ENCODE measurements at regions not wholly inside any gene's neighbourhood (a gene's known extent, or its start where the extent isn't known, plus 50 kb on each side); places are given as distances from the start of the nearest gene placed in this dataset.

DNA sequence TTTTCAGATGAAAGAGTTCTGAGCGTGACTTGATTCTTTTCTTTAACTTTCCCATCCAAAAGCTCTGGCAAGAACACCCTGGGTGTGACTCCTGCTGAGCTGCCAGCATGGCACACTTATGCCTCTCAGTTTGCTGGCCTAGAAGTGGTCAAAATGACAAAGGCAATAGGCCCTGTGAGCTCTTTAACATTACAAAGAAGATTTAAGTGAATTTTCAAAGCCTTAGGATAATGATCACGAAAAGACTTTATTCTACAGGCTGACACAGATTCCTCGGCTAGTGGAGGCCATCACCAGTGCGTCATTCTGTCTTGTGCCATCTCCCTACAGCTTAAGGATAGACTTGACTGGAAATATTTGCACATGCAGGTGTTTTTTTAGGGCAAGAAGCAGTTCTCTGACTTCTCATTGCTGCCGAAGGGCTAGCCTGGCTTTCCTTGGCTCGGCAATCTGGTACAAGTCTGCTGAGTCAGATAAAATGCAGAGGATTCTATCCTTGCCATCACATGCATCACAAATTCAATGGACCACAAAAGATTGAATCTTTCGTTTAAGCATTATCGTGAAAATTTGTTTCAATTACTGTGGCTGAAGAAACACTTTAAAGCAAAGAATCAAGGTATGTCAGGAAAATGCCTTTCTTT, 311.5 kb downstream of the COX7C start:
- Histone ChIP-seq H2AFZ (ENCODE audit: control insufficient read depth, low read length) (no peak overlapping the region), H3K9me3 (ENCODE audit: control insufficient read depth, low read depth, low read length) (no peaks in the 10 kb centered on the region), H3K9me1 (ENCODE audit: control insufficient read depth, extremely low read depth, insufficient read depth, low read length) (no peaks in the 10 kb centered on the region), H3K4me1 (ENCODE audit: control insufficient read depth, extremely low read depth, insufficient read depth, low read length) (no peaks in the 10 kb centered on the region), H3K4me2 (ENCODE audit: control insufficient read depth, extremely low read depth, insufficient read depth, low read depth, low read length) (no peak overlapping the region), H3K9ac (ENCODE audit: control insufficient read depth, extremely low read depth, insufficient read depth, low read length) (no peak overlapping the region), H3K27me3 (ENCODE audit: control insufficient read depth, extremely low read depth, insufficient read depth, low read length) (no peaks in the 10 kb centered on the region), H3K4me3 (ENCODE audit: control insufficient read depth in 2 of 3, extremely low read depth in 1 of 3, insufficient read depth in 2 of 3, low read depth in 1 of 3, low read length in 3 of 3) (no peak overlapping the region), H4K20me1 (ENCODE audit: control insufficient read depth, extremely low read depth, insufficient read depth, low read length) (no peaks in the 10 kb centered on the region), H3K27ac (ENCODE audit: control insufficient read depth, insufficient read depth, low read length) (no peak overlapping the region), H3K36me3 (ENCODE audit: control insufficient read depth in 2 of 2, extremely low read depth in 1 of 2, insufficient read depth in 2 of 2, low read length in 2 of 2) (no peaks in the 10 kb centered on the region), H3K79me2 (ENCODE audit: control insufficient read depth, insufficient read depth, low read length) (no peaks in the 10 kb centered on the region)
- no peak for DNase-seq (ENCODE audit: low read depth, low spot score)
- FAIRE-seq, result no peak
- TF ChIP-seq, protein P1, sequence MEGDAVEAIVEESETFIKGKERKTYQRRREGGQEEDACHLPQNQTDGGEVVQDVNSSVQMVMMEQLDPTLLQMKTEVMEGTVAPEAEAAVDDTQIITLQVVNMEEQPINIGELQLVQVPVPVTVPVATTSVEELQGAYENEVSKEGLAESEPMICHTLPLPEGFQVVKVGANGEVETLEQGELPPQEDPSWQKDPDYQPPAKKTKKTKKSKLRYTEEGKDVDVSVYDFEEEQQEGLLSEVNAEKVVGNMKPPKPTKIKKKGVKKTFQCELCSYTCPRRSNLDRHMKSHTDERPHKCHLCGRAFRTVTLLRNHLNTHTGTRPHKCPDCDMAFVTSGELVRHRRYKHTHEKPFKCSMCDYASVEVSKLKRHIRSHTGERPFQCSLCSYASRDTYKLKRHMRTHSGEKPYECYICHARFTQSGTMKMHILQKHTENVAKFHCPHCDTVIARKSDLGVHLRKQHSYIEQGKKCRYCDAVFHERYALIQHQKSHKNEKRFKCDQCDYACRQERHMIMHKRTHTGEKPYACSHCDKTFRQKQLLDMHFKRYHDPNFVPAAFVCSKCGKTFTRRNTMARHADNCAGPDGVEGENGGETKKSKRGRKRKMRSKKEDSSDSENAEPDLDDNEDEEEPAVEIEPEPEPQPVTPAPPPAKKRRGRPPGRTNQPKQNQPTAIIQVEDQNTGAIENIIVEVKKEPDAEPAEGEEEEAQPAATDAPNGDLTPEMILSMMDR (optimal IDR thresholded peaks at IDR 0.05 in 1 of 3, IDR thresholded peaks at IDR 0.05 in 1 of 3, conservative IDR thresholded peaks at IDR 0.05 in 1 of 3; ENCODE audit: extremely low read depth in 1 of 3, insufficient read depth in 2 of 3, low read length in 3 of 3), result no peak
- no peak for TF ChIP-seq EZH2 (IDR thresholded peaks at IDR 0.05; ENCODE audit: low read length)
- dilution Hi-C loops (cut with MboI; ENCODE audit: extremely low pct_ligation_motif_present, low sequenced_read_pairs), result no loop called here

DNA sequence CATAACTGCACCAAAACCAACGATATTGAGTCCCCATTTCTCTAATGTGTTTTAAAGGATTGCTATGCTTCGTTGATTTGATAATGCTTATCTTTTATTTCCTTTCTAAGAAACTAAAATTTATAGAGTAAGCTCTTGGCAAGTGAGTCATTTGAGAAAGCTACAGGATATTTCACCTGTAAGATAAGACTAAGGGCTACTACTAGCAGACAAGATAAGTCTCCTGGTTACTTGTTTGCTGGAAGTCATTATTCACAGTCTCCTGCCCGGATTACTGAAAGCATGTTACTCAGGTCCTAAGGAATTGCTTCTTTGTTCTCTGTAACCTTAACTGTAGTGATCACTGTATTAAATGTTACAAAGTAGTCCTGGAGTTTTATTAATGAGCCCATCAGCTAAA, 315.9 kb upstream of the RASA1 start:
- H3K36me3 ChIP-seq (ENCODE audit: control insufficient read depth in 2 of 2, extremely low read depth in 1 of 2, insufficient read depth in 2 of 2, low read length in 2 of 2), result no peaks in the 10 kb centered on the region
- DNase-seq (ENCODE audit: low read depth, low spot score) (no peak), FAIRE-seq (no peak)
- no peak overlapping the region for H3K4me3 ChIP-seq (ENCODE audit: control insufficient read depth in 2 of 3, extremely low read depth in 1 of 3, insufficient read depth in 2 of 3, low read depth in 1 of 3, low read length in 3 of 3)
- no peaks in the 10 kb centered on the region for H3K4me1 ChIP-seq (ENCODE audit: control insufficient read depth, extremely low read depth, insufficient read depth, low read length)
- no peaks in the 10 kb centered on the region for H3K27me3 ChIP-seq (ENCODE audit: control insufficient read depth, extremely low read depth, insufficient read depth, low read length)
- no peak for TF ChIP-seq EZH2 (IDR thresholded peaks at IDR 0.05; ENCODE audit: low read length)
- H4K20me1 ChIP-seq (ENCODE audit: control insufficient read depth, extremely low read depth, insufficient read depth, low read length), result no peaks in the 10 kb centered on the region
- no peak overlapping the region for H3K9ac ChIP-seq (ENCODE audit: control insufficient read depth, extremely low read depth, insufficient read depth, low read length)
- no peak overlapping the region for H3K27ac ChIP-seq (ENCODE audit: control insufficient read depth, insufficient read depth, low read length)
- no peak overlapping the region for H2AFZ ChIP-seq (ENCODE audit: control insufficient read depth, low read length)
- dilution Hi-C loops (cut with MboI; ENCODE audit: extremely low pct_ligation_motif_present, low sequenced_read_pairs), result no loop called here
- no peaks in the 10 kb centered on the region for H3K9me1 ChIP-seq (ENCODE audit: control insufficient read depth, extremely low read depth, insufficient read depth, low read length)
- H3K9me3 ChIP-seq (ENCODE audit: control insufficient read depth, low read depth, low read length), result no peaks in the 10 kb centered on the region
- H3K4me2 ChIP-seq (ENCODE audit: control insufficient read depth, extremely low read depth, insufficient read depth, low read depth, low read length), result no peak overlapping the region
- H3K79me2 ChIP-seq (ENCODE audit: control insufficient read depth, insufficient read depth, low read length), result no peaks in the 10 kb centered on the region

DNA sequence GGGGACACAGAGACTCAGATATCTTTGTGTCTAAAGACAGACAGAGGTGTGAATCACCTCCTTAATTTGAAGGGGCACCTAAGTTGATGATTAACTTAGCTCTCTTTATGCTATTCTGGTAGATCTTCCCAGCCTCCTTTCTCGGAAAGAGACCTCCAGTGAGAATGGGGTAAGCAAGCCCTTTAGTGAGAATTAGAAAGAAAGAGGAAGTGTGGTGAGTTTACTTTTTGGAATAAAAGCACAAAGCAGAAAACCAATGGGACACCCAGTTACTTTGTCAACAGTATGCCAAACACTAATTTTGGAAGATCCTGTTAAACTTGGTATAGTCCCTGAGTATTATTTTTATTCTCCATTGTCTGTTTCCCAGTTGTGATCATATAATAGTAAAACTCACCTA, 302.8 kb upstream of the RASA1 start:
- H2AFZ ChIP-seq (ENCODE audit: control insufficient read depth, low read length), result no peak overlapping the region
- no peaks in the 10 kb centered on the region for H3K79me2 ChIP-seq (ENCODE audit: control insufficient read depth, insufficient read depth, low read length)
- H3K27ac ChIP-seq (ENCODE audit: control insufficient read depth, insufficient read depth, low read length), result no peak overlapping the region
- FAIRE-seq, result no peak
- no peaks in the 10 kb centered on the region for H3K9me3 ChIP-seq (ENCODE audit: control insufficient read depth, low read depth, low read length)
- H3K4me1 ChIP-seq (ENCODE audit: control insufficient read depth, extremely low read depth, insufficient read depth, low read length), result peaks cover 2% of the 10 kb centered on the region
- H4K20me1 ChIP-seq (ENCODE audit: control insufficient read depth, extremely low read depth, insufficient read depth, low read length), result no peaks in the 10 kb centered on the region
- no peak overlapping the region for H3K9ac ChIP-seq (ENCODE audit: control insufficient read depth, extremely low read depth, insufficient read depth, low read length)
- dilution Hi-C loops (cut with MboI; ENCODE audit: extremely low pct_ligation_motif_present, low sequenced_read_pairs), result no loop called here
- no peaks in the 10 kb centered on the region for H3K27me3 ChIP-seq (ENCODE audit: control insufficient read depth, extremely low read depth, insufficient read depth, low read length)
- H3K36me3 ChIP-seq (ENCODE audit: control insufficient read depth in 2 of 2, extremely low read depth in 1 of 2, insufficient read depth in 2 of 2, low read length in 2 of 2), result no peaks in the 10 kb centered on the region
- no peak for DNase-seq (ENCODE audit: low read depth, low spot score)
- no peak overlapping the region for H3K4me2 ChIP-seq (ENCODE audit: control insufficient read depth, extremely low read depth, insufficient read depth, low read depth, low read length)
- no peak overlapping the region for H3K4me3 ChIP-seq (ENCODE audit: control insufficient read depth in 2 of 3, extremely low read depth in 1 of 3, insufficient read depth in 2 of 3, low read depth in 1 of 3, low read length in 3 of 3)
- TF ChIP-seq, protein P1 (optimal IDR thresholded peaks at IDR 0.05 in 1 of 3, IDR thresholded peaks at IDR 0.05 in 1 of 3, conservative IDR thresholded peaks at IDR 0.05 in 1 of 3; ENCODE audit: extremely low read depth in 1 of 3, insufficient read depth in 2 of 3, low read length in 3 of 3), result no peak
- no peak for TF ChIP-seq EZH2 (IDR thresholded peaks at IDR 0.05; ENCODE audit: low read length)
- no peaks in the 10 kb centered on the region for H3K9me1 ChIP-seq (ENCODE audit: control insufficient read depth, extremely low read depth, insufficient read depth, low read length)
